Panc1 (cell line): ENCODE measurements at regions not wholly inside any gene's neighbourhood (a gene's known extent, or its start where the extent isn't known, plus 50 kb on each side); places are given as distances from the start of the nearest gene placed in this dataset.

Experiments used
- ATAC-seq: fragments of 200-7000 bp; cut with Tn5 transposase; 2 replicates; pipeline ENCODE4 v1.9.1; 2020; ENCODE audit warnings: mild to moderate bottlenecking, moderate library complexity
- BruUV-seq: library from RNA; stranded (reverse); fragments of 400-500 nt; replicated peaks from 2 replicates; lab custom pipeline; 2021; lab: Mats Ljungman, UMichigan
- CTCF ChIA-PET: fragments of 300-600 bp; sonication (Branson Sonifier 250); formaldehyde crosslinking; loops from one replicate; lab custom pipeline; 2022; ENCODE audit warnings: antibody characterized with exemption; lab: Charles Lee
- POLR2A ChIA-PET: fragments of 300-600 bp; sonication (Branson Sonifier 250); formaldehyde crosslinking; loops from one replicate; lab custom pipeline; 2022; ENCODE audit warnings: antibody characterized with exemption; lab: Charles Lee
- DNase-seq: peaks from one replicate; pipeline ENCODE4 v3.0.0-alpha.2; 2010; ENCODE audit warnings: low read depth, low spot score
- H3K27ac ChIP-seq: 2 replicates; pipeline ENCODE4 v1.5.1; 2011; ENCODE audit warnings: mild to moderate bottlenecking, low read length, inconsistent platforms
- H3K27me3 ChIP-seq: fragments of 200-500 bp; sonication (Bioruptor generic); 2 replicates; pipeline ENCODE4 v1.6.0; 2014; ENCODE audit warnings: low read length, inconsistent platforms; ENCODE audit not compliant: control insufficient read depth, insufficient read depth
- H3K36me3 ChIP-seq: fragments of 200-500 bp; sonication (Bioruptor generic); 2 replicates; pipeline ENCODE4 v1.5.1; 2014; ENCODE audit warnings: inconsistent platforms, mild to moderate bottlenecking, low read length, moderate library complexity; ENCODE audit not compliant: control insufficient read depth, insufficient read depth
- H3K4me1 ChIP-seq: 2 replicates; pipeline ENCODE4 v1.5.1; 2011; ENCODE audit warnings: inconsistent platforms, mild to moderate bottlenecking, low read length, moderate library complexity; ENCODE audit not compliant: control insufficient read depth, insufficient read depth
- H3K4me3 ChIP-seq, 2 experiments: 2 replicates each; pipeline ENCODE4 v1.5.1; 2011 to 2012; ENCODE audit warnings: low read depth in 2 of 2, low read length in 2 of 2, mild to moderate bottlenecking in 2 of 2, inconsistent platforms in 1 of 2, moderate library complexity in 1 of 2
- H3K9me3 ChIP-seq: fragments of 200-500 bp; sonication (Bioruptor generic); 2 replicates; pipeline ENCODE4 v1.5.1; 2014; ENCODE audit warnings: low read depth, mild to moderate bottlenecking, inconsistent platforms, low read length, moderate library complexity; ENCODE audit not compliant: control insufficient read depth, insufficient read depth
- POLR2AphosphoS5 ChIP-seq: IDR thresholded peaks from 2 replicates; pipeline ENCODE4 v1.6.1; 2012; ENCODE audit warnings: mild to moderate bottlenecking, low read depth, low read length, moderate library complexity
- SIN3A ChIP-seq: IDR thresholded peaks from 2 replicates; pipeline ENCODE4 v1.6.1; 2012; ENCODE audit warnings: low read depth, mild to moderate bottlenecking, low read length, moderate library complexity, borderline replicate concordance; ENCODE audit not compliant: insufficient read depth
- in situ Hi-C: cut with HindIII; loops from 2 replicates; pipeline ENCODE4 v1.10.0; 2016; ENCODE audit warnings: low sequenced_read_pairs, low pct_unique_long_range_greater_than_20kb
- intact Hi-C: fragments of 100-400 bp; cut with micrococcal nuclease; formaldehyde crosslinking; loops from one replicate; pipeline ENCODE4 v1.10.0; 2022; ENCODE audit not compliant: unreplicated experiment
- TF ChIP-seq, protein P1 (sequence below): fragments of 450-650 bp; IDR thresholded peaks from 2 replicates; pipeline ENCODE4 v1.5.1; 2017; ENCODE audit warnings: mild to moderate bottlenecking
- TF ChIP-seq, protein P2 (sequence below), 2 experiments: IDR thresholded peaks; 2 replicates each; pipeline ENCODE4 v1.6.1; 2011 to 2012; ENCODE audit warnings: low read depth in 2 of 2, control low read depth in 1 of 2, low read length in 1 of 2, mild to moderate bottlenecking in 1 of 2, moderate library complexity in 1 of 2; ENCODE audit not compliant: insufficient read depth in 1 of 2

DNA sequence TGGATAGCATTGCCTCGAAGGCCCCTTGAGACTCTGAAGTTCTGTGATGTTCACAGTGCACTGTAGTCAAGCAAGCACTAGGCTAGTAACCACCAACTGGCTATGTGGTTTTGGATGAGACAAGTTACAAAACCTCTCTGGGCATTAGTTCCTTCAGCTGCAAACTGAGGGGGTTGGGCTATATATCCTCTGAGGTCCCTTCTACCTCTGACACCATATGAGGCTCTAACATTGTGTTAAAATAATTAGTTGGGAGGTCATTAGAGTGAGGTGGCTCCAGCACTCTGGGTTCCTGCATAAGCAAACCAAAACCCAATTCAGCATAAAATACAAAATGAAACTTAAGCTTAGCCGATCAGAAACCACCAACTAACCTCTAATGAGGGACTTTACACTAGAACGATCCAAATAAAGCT lies 209.5 kb upstream of the LRRN1 start:
- TF ChIP-seq, protein P1, sequence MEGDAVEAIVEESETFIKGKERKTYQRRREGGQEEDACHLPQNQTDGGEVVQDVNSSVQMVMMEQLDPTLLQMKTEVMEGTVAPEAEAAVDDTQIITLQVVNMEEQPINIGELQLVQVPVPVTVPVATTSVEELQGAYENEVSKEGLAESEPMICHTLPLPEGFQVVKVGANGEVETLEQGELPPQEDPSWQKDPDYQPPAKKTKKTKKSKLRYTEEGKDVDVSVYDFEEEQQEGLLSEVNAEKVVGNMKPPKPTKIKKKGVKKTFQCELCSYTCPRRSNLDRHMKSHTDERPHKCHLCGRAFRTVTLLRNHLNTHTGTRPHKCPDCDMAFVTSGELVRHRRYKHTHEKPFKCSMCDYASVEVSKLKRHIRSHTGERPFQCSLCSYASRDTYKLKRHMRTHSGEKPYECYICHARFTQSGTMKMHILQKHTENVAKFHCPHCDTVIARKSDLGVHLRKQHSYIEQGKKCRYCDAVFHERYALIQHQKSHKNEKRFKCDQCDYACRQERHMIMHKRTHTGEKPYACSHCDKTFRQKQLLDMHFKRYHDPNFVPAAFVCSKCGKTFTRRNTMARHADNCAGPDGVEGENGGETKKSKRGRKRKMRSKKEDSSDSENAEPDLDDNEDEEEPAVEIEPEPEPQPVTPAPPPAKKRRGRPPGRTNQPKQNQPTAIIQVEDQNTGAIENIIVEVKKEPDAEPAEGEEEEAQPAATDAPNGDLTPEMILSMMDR: no peak
- no peak for TF ChIP-seq SIN3A
- TF ChIP-seq POLR2AphosphoS5: no peak
- TF ChIP-seq, protein P2, sequence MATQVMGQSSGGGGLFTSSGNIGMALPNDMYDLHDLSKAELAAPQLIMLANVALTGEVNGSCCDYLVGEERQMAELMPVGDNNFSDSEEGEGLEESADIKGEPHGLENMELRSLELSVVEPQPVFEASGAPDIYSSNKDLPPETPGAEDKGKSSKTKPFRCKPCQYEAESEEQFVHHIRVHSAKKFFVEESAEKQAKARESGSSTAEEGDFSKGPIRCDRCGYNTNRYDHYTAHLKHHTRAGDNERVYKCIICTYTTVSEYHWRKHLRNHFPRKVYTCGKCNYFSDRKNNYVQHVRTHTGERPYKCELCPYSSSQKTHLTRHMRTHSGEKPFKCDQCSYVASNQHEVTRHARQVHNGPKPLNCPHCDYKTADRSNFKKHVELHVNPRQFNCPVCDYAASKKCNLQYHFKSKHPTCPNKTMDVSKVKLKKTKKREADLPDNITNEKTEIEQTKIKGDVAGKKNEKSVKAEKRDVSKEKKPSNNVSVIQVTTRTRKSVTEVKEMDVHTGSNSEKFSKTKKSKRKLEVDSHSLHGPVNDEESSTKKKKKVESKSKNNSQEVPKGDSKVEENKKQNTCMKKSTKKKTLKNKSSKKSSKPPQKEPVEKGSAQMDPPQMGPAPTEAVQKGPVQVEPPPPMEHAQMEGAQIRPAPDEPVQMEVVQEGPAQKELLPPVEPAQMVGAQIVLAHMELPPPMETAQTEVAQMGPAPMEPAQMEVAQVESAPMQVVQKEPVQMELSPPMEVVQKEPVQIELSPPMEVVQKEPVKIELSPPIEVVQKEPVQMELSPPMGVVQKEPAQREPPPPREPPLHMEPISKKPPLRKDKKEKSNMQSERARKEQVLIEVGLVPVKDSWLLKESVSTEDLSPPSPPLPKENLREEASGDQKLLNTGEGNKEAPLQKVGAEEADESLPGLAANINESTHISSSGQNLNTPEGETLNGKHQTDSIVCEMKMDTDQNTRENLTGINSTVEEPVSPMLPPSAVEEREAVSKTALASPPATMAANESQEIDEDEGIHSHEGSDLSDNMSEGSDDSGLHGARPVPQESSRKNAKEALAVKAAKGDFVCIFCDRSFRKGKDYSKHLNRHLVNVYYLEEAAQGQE (IDR thresholded peaks at IDR 0.05; ENCODE audit: insufficient read depth in 1 of 2, low read depth in 2 of 2, low read length in 1 of 2): no peak
- H3K4me1 ChIP-seq: no peaks in the 10 kb centered on the region
- BruUV-seq: no TSS peak
- intact Hi-C loops (no loop called here), in situ Hi-C loops (no loop called here)
- no peak overlapping the region for H3K4me3 ChIP-seq
- no peaks in the 10 kb centered on the region for H3K27me3 ChIP-seq
- POLR2A ChIA-PET: no interaction called here
- CTCF ChIA-PET: no interaction called here
- ATAC-seq (no peak), DNase-seq (no peak)
- H3K27ac ChIP-seq: no peak overlapping the region
- H3K9me3 ChIP-seq: no peaks in the 10 kb centered on the region
- no peaks in the 10 kb centered on the region for H3K36me3 ChIP-seq

GRCh38 chr3:3587647-3587972 lies 211.6 kb upstream of the LRRN1 start:
- BruUV-seq: no TSS peak
- H3K4me3 ChIP-seq: no peak overlapping the region
- CTCF ChIA-PET: no interaction called here

More at GRCh38 chr3:3587647-3587972, 211.6 kb upstream of the LRRN1 start:
- intact Hi-C loops: no loop called here
- Histone ChIP-seq H3K4me1 (no peaks in the 10 kb centered on the region), H3K36me3 (no peaks in the 10 kb centered on the region), H3K9me3 (no peaks in the 10 kb centered on the region), H3K27me3 (no peaks in the 10 kb centered on the region), H3K27ac (no peak overlapping the region)
- ATAC-seq (no peak), DNase-seq (no peak)
- POLR2A ChIA-PET: no interaction called here
- in situ Hi-C loops: no loop called here
- no peak for TF ChIP-seq POLR2AphosphoS5
- TF ChIP-seq, protein P2 (IDR thresholded peaks at IDR 0.05; ENCODE audit: insufficient read depth in 1 of 2, low read depth in 2 of 2, low read length in 1 of 2): no peak
